ENCODE measurements at regions not wholly inside any gene's neighbourhood (a gene's known extent, or its start where the extent isn't known, plus 50 kb on each side); places are given as distances from the start of the nearest gene placed in this dataset.

DNA sequence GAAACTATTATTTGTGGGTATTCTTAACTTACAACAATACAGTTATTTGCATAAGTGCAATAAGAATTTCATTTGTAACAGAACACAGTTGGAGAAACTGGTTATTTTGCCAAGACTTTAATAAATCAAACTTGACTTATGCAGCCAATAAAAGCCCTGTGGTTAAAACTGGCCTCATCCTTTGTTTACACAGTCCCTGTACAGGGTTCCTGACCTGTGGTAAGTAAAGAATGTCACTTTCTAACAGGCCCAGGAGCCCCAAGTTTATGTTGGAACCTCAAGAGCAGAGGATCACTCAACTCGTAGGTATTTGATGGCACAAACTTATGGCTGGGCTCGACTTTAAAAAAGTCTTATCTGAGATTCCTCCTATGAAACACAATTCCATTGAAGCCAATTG lies 88.6 kb upstream of the PTCHD1 start:
- in situ Hi-C loops (cut with HindIII; ENCODE audit: low sequenced_read_pairs), result no loop called here
- peak; percentile 62 for DNase-seq (ENCODE audit: low read depth, low spot score)
- TF ChIP-seq CTCF (IDR thresholded peaks at IDR 0.05; ENCODE audit: low read depth, low read length), result no peak
- no peak overlapping the region for H3K4me3 ChIP-seq (ENCODE audit: low read depth, low read length)

GRCh38 chrX:23248187-23248586 lies 86.5 kb upstream of the PTCHD1 start:
- in situ Hi-C loops (cut with HindIII; ENCODE audit: low sequenced_read_pairs), result no loop called here
- no peak for TF ChIP-seq CTCF (IDR thresholded peaks at IDR 0.05; ENCODE audit: low read depth, low read length)
- no peak overlapping the region for H3K4me3 ChIP-seq (ENCODE audit: low read depth, low read length)
- DNase-seq (ENCODE audit: low read depth, low spot score), result no peak

DNA sequence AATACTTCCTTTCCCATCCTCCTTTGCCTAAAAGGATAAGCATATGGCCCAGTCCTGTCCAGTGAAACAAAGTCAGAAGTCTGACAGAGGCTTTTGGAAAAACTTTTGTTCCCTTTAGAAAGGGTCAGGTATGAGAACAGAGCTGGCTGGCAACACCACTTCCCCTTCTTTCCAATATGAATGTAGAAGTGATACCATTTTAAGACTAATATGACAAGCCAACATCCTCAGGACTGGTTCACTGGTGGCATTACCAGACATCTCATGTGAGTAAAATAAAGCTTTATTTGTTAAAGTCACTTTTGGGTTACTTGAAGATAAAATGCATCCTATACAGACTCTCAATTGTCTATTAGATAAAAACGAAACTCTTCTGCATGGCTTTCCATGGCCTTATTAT lies 83.6 kb upstream of the PTCHD1 start:
- no peak for TF ChIP-seq CTCF (IDR thresholded peaks at IDR 0.05; ENCODE audit: low read depth, low read length)
- DNase-seq (ENCODE audit: low read depth, low spot score), result no peak
- in situ Hi-C loops (cut with HindIII; ENCODE audit: low sequenced_read_pairs), result no loop called here
- H3K4me3 ChIP-seq (ENCODE audit: low read depth, low read length), result no peak overlapping the region

- in situ Hi-C loops (cut with HindIII; ENCODE audit: low sequenced_read_pairs), result no loop called here
- no peak for TF ChIP-seq CTCF (IDR thresholded peaks at IDR 0.05; ENCODE audit: low read depth, low read length)
Observed at GRCh38 chrX:23263892-23264291, 70.8 kb upstream of the PTCHD1 start.

DNA sequence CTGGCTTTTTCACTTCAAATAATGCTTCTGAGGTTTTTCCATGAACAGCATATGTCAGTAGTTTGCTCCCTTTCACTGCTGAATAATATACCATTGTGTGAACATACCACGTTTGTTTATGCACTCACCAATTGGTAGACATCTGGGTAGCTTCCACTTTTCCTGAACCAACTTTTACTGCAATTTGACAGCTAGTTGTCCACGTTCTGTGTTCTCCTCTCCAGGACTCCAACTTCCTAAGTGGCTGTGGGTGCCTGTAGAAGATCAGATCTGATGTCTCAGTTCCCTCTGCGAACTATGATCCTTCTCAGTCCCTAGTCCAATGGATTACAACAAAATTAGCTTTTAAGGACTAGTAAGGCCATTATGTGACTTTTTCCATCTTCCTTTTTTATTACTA lies 64.7 kb upstream of the PTCHD1 start:
- in situ Hi-C loops (cut with HindIII; ENCODE audit: low sequenced_read_pairs), result no loop called here
- no peak for DNase-seq (ENCODE audit: low read depth, low spot score)
- no peak for TF ChIP-seq CTCF (IDR thresholded peaks at IDR 0.05; ENCODE audit: low read depth, low read length)
- no peak overlapping the region for H3K4me3 ChIP-seq (ENCODE audit: low read depth, low read length)

More at GRCh38 chrX:23263892-23264291, 70.8 kb upstream of the PTCHD1 start:
- DNase-seq (ENCODE audit: low read depth, low spot score), result no peak
- no peak overlapping the region for H3K4me3 ChIP-seq (ENCODE audit: low read depth, low read length)

DNA sequence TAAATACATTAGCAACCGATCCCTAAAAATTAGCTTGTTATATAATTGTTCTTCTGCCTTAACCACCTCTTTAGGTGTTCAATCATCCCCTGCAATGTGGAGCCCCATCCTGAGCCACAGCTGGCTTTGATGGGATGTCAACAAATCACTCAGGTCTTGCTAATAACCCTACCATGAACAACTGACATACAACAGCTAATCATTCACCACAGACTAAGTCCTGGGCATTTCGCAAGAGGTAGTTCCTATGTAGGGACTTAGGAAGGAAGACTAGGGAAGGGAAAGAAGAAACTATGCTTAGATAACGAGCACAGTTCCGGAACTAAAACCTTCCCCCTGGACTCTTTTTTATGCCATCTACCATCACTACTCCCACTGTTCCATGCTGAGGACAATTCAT lies 63.6 kb upstream of the PTCHD1 start:
- TF ChIP-seq CTCF (IDR thresholded peaks at IDR 0.05; ENCODE audit: low read depth, low read length), result no peak
- no peak for DNase-seq (ENCODE audit: low read depth, low spot score)
- H3K4me3 ChIP-seq (ENCODE audit: low read depth, low read length), result no peak overlapping the region
- in situ Hi-C loops (cut with HindIII; ENCODE audit: low sequenced_read_pairs), result no loop called here

DNA sequence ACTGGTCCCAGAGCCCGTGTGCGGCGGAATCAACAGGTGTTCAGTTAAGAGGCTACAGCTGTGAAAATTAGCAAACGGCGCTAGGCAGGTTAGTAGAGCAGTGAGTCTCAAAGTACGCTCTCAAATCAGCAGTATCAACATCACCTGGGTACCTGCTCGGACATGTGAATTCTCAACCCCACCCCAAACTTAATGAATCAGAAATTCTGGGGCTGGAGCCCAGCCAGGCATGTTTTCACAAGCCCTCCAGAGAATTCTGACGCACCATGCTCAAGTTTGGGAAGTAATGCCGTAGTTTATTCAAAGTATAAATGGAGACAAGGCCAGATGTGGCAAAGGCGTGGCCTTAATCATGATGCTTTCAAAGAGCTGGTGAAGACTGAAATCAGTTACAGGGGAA lies 58.2 kb upstream of the PTCHD1 start:
- TF ChIP-seq CTCF (IDR thresholded peaks at IDR 0.05; ENCODE audit: low read depth, low read length), result no peak
- in situ Hi-C loops (cut with HindIII; ENCODE audit: low sequenced_read_pairs), result no loop called here
- no peak for DNase-seq (ENCODE audit: low read depth, low spot score)
- no peak overlapping the region for H3K4me3 ChIP-seq (ENCODE audit: low read depth, low read length)
